Calu3 (cell line): ENCODE measurements at regions not wholly inside any gene's neighbourhood (a gene's known extent, or its start where the extent isn't known, plus 50 kb on each side); places are given as distances from the start of the nearest gene placed in this dataset.

Experiments
- BruUV-seq: library from RNA; stranded (reverse); fragments of 400-500 nt; replicated peaks from 2 replicates; lab custom pipeline; 2021; lab: Mats Ljungman, UMichigan
- CTCF ChIA-PET: fragments of 300-600 bp; sonication (Branson Sonifier 250); formaldehyde crosslinking; loops from one replicate; lab custom pipeline; 2022; ENCODE audit warnings: antibody characterized with exemption; lab: Charles Lee
- DNase-seq: peaks from one replicate; pipeline ENCODE4 v3.0.0; 2022
- H3K27ac Mint-ChIP-seq: one replicate; pipeline ENCODE4 v1.8.0; 2022; ENCODE audit warnings: mixed read lengths; ENCODE audit not compliant: unreplicated experiment
- H3K27me3 Mint-ChIP-seq: one replicate; pipeline ENCODE4 v1.8.0; 2022; ENCODE audit warnings: mixed read lengths; ENCODE audit not compliant: unreplicated experiment
- H3K36me3 Mint-ChIP-seq: one replicate; pipeline ENCODE4 v1.8.0; 2022; ENCODE audit warnings: mild to moderate bottlenecking, moderate library complexity, mixed read lengths; ENCODE audit not compliant: insufficient read depth, unreplicated experiment
- H3K4me1 Mint-ChIP-seq: one replicate; pipeline ENCODE4 v1.8.0; 2022; ENCODE audit warnings: mild to moderate bottlenecking, low read depth, mixed read lengths; ENCODE audit not compliant: unreplicated experiment
- H3K4me3 Mint-ChIP-seq: one replicate; pipeline ENCODE4 v1.8.0; 2022; ENCODE audit warnings: mild to moderate bottlenecking, low read depth, moderate library complexity, mixed read lengths; ENCODE audit not compliant: unreplicated experiment
- H3K9me3 Mint-ChIP-seq: one replicate; pipeline ENCODE4 v1.8.0; 2022; ENCODE audit warnings: low read depth, mixed read lengths; ENCODE audit not compliant: unreplicated experiment
- CTCF ChIP-seq: fragments of 200-600 bp; IDR thresholded peaks from one replicate; pipeline ENCODE4 v1.8.0; 2022; ENCODE audit warnings: antibody characterized with exemption; ENCODE audit not compliant: unreplicated experiment
- intact Hi-C: fragments of 100-400 bp; cut with micrococcal nuclease; formaldehyde crosslinking; loops from one replicate; pipeline ENCODE4 v1.10.0; 2022; ENCODE audit not compliant: unreplicated experiment

DNA sequence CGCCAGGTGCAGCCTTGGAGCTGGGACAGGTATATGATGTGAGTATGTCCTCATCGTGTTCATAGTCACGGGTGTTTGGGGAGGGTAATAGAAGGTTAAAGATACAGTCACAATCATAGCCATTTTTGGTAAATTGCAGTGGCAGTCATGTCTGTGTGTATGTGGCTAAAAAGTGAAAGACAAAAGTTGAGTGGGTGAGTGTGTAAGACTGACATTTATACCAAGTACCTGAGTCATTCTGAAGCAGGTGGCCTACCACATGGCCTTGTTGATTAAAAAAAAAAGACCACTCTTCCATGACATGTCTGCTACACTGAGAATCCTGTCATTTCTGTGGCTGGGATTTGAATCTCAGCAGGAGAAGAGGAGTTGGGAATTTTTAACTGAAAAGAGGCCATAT lies 181.9 kb downstream of the SCP2D1 start:
- no peaks in the 10 kb centered on the region for H3K9me3 Mint-ChIP-seq
- DNase-seq = no peak
- H3K4me1 Mint-ChIP-seq = no peaks in the 10 kb centered on the region
- no peak overlapping the region for H3K27ac Mint-ChIP-seq
- intact Hi-C loops = no loop called here
- no TSS peak for BruUV-seq
- no peaks in the 10 kb centered on the region for H3K27me3 Mint-ChIP-seq
- CTCF ChIA-PET = no interaction called here
- TF ChIP-seq CTCF = no peak
- H3K36me3 Mint-ChIP-seq = no peaks in the 10 kb centered on the region
- H3K4me3 Mint-ChIP-seq = no peak overlapping the region

GRCh38 chr20:18999086-18999485 lies 185.5 kb downstream of the SCP2D1 start:
- Mint-ChIP-seq H3K4me1 (no peaks in the 10 kb centered on the region), H3K27me3 (peaks cover 4% of the 10 kb centered on the region), H3K36me3 (no peaks in the 10 kb centered on the region), H3K4me3 (no peak overlapping the region), H3K27ac (no peak overlapping the region), H3K9me3 (no peaks in the 10 kb centered on the region)
- CTCF ChIA-PET = no interaction called here
- no peak for TF ChIP-seq CTCF
- DNase-seq = no peak
- intact Hi-C loops = no loop called here
- no TSS peak for BruUV-seq

GRCh38 chr20:19000078-19000477 lies 186.5 kb downstream of the SCP2D1 start:
- Mint-ChIP-seq H3K27me3 (peaks cover 12% of the 10 kb centered on the region), H3K4me3 (no peak overlapping the region), H3K9me3 (no peaks in the 10 kb centered on the region), H3K4me1 (no peaks in the 10 kb centered on the region), H3K27ac (no peak overlapping the region), H3K36me3 (no peaks in the 10 kb centered on the region)
- CTCF ChIA-PET = no interaction called here
- BruUV-seq = no TSS peak
- TF ChIP-seq CTCF = no peak
- intact Hi-C loops = no loop called here
- DNase-seq = no peak

DNA sequence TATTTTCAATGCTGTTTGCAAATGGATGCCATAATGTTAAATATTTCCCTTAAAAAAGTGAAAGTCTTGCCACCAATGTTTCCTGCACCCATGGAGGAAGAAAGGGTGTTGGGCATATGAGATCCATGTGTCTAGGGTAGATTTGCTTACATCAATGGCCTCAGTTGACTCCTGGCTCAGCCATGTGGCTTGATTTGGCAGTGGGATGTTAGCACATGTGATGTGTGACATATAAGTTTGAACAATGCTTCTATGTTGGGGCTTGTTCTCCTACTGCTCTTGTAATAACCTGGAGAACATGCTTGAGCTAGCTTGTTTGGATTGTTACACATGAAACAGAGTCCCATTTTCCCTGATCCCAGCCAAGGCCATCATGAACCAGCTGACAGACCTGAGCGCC lies 187.6 kb downstream of the SCP2D1 start:
- Mint-ChIP-seq H3K36me3 (no peaks in the 10 kb centered on the region), H3K27me3 (peaks cover 12% of the 10 kb centered on the region), H3K4me3 (no peak overlapping the region), H3K4me1 (no peaks in the 10 kb centered on the region), H3K27ac (no peak overlapping the region), H3K9me3 (no peaks in the 10 kb centered on the region)
- no peak for DNase-seq
- TF ChIP-seq CTCF = no peak
- no TSS peak for BruUV-seq
- intact Hi-C loops = no loop called here
- CTCF ChIA-PET = no interaction called here
